HUES48 (cell line): ENCODE measurements at regions not wholly inside any gene's neighbourhood (a gene's known extent, or its start where the extent isn't known, plus 50 kb on each side); places are given as distances from the start of the nearest gene placed in this dataset.

ENCODE experiments used
- H3K27ac ChIP-seq: one replicate; pipeline ENCODE4 v1.7.0; 2013; ENCODE audit warnings: low read depth, low read length, inconsistent platforms
- H3K27me3 ChIP-seq: 2 replicates; pipeline ENCODE4 v1.6.1; 2013; ENCODE audit warnings: mild to moderate bottlenecking, low read length; ENCODE audit not compliant: control insufficient read depth, insufficient read depth
- H3K36me3 ChIP-seq: 2 replicates; pipeline ENCODE4 v1.6.1; 2013; ENCODE audit warnings: low read length; ENCODE audit not compliant: control insufficient read depth, insufficient read depth
- H3K4me1 ChIP-seq: 2 replicates; pipeline ENCODE4 v1.6.1; 2013; ENCODE audit warnings: mild to moderate bottlenecking, low read length; ENCODE audit not compliant: control insufficient read depth, insufficient read depth
- H3K4me3 ChIP-seq: 2 replicates; pipeline ENCODE4 v1.5.1; 2013; ENCODE audit warnings: mild to moderate bottlenecking, low read depth, low read length
- H3K9ac ChIP-seq: 2 replicates; pipeline ENCODE4 v1.6.1; 2013; ENCODE audit warnings: mild to moderate bottlenecking, low read depth, low read length, moderate library complexity
- H3K9me3 ChIP-seq: 2 replicates; pipeline ENCODE4 v1.6.1; 2013; ENCODE audit warnings: low read length; ENCODE audit not compliant: control insufficient read depth, insufficient read depth

DNA sequence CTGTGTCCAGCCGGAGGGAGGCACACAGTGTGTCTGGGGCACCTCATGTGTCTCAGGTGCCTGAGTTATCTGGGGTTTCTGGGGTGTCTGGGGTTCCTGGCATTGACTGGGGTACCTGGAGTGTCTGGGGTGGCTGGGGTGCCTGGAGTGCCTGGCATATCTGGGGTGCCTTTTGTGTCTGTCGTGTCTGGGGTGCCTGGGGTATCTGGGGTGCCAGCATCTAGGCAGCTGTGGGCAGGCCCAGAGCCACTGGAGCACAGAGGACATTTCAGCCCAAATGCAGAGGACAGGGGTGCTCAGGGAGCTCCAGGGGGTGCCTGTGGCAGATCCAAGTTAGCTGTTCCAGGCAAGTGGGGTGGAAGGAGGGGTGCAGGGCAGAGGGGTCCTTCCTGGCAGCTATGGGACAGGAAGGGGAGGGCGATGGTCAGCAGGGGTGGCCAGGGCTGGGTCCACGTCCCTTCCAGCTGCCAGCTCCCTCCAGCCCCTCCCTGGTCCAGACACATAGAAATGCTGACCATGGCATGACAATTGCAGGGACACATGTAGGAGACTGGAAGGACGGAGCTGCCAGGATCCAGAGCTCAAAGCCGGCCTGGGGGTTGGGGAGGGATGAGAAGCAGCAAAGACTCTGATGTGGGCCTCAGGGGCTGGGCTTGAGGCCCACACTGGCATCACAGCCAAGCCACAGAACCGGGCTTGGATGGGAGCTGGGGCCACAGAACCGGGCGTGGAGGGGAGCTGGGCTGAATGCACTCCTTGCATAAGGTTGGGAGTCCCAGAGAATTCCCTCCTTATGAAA lies 133.0 kb downstream of the BRD1 start:
- Histone ChIP-seq H3K36me3 (no peaks in the 10 kb centered on the region), H3K27me3 (no peaks in the 10 kb centered on the region), H3K9me3 (peaks cover 5% of the 10 kb centered on the region; the same call in 1 of the 2 replicates), H3K4me3 (no peak overlapping the region), H3K9ac (no peak overlapping the region), H3K4me1 (no peaks in the 10 kb centered on the region), H3K27ac (no peak overlapping the region)

DNA sequence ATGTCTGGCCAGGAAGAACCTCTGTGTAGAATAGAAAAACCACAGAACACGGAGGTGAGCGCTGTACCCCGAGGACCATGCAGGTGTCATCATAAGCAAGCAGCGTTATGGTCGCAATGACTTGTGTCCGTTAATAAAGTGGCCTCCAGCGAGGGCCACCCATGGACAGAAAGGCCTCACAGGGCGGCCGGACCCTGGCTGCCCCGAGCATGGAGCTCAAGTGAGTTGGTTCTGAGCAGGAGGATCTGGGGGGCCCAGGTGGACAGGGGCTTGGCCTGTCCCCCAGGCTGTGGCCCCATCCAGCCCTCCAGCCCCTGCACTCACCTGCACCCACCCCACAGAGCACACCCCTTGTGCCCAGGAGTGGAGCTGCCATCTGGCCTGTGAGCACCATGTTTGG lies 133.8 kb downstream of the BRD1 start:
- H3K4me1 ChIP-seq, result no peaks in the 10 kb centered on the region
- H3K27me3 ChIP-seq, result no peaks in the 10 kb centered on the region

GRCh38 chr22:49693416-49693815 lies 134.3 kb downstream of the BRD1 start:
- no peaks in the 10 kb centered on the region for H3K36me3 ChIP-seq
- no peaks in the 10 kb centered on the region for H3K27me3 ChIP-seq
- H3K27ac ChIP-seq, result no peak overlapping the region
- no peak overlapping the region for H3K4me3 ChIP-seq
- H3K9ac ChIP-seq, result no peak overlapping the region
- peaks cover 5% of the 10 kb centered on the region; the same call in 1 of the 2 replicates for H3K9me3 ChIP-seq
- H3K4me1 ChIP-seq, result no peaks in the 10 kb centered on the region

More for the DNA sequence above, 133.8 kb downstream of the BRD1 start:
- no peak overlapping the region for H3K9ac ChIP-seq
- H3K4me3 ChIP-seq, result no peak overlapping the region
- no peak overlapping the region for H3K27ac ChIP-seq
- peaks cover 5% of the 10 kb centered on the region; the same call in 1 of the 2 replicates for H3K9me3 ChIP-seq
- H3K36me3 ChIP-seq, result no peaks in the 10 kb centered on the region

- Histone ChIP-seq H3K4me1 (no peaks in the 10 kb centered on the region), H3K4me3 (no peak overlapping the region), H3K27ac (no peak overlapping the region), H3K9me3 (peaks cover 5% of the 10 kb centered on the region; the same call in 1 of the 2 replicates), H3K9ac (no peak overlapping the region), H3K27me3 (no peaks in the 10 kb centered on the region), H3K36me3 (no peaks in the 10 kb centered on the region)
These were observed 135.0 kb downstream of the BRD1 start for GRCh38 chr22:49692499-49693225.

- Histone ChIP-seq H3K4me1 (no peaks in the 10 kb centered on the region), H3K9ac (no peak overlapping the region), H3K27ac (no peak overlapping the region), H3K9me3 (no peaks in the 10 kb centered on the region), H3K27me3 (no peaks in the 10 kb centered on the region), H3K36me3 (no peaks in the 10 kb centered on the region), H3K4me3 (no peak overlapping the region)
These were observed 136.4 kb downstream of the BRD1 start for GRCh38 chr22:49691256-49691655.

DNA sequence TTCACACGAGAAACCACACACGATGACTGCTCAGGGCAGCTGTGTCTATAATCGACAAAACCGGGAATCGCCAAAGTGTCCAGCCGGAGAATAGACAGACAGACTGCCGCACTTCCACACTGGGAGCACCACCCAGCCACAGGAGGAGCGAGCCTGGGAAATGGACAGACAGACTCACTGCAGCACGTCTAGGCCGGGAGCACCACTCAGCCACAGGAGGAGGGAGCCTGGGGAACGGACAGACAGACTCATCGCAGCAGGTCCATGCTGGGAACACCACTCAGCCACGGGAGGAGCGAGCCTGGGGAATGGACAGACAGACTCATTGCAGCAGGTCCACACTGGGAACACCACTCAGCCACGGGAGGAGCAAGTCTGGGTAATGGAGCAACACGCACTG lies 137.2 kb downstream of the BRD1 start:
- Histone ChIP-seq H3K27me3 (no peaks in the 10 kb centered on the region), H3K4me1 (no peaks in the 10 kb centered on the region), H3K27ac (no peak overlapping the region), H3K9me3 (no peaks in the 10 kb centered on the region), H3K4me3 (no peak overlapping the region), H3K9ac (no peak overlapping the region), H3K36me3 (no peaks in the 10 kb centered on the region)

DNA sequence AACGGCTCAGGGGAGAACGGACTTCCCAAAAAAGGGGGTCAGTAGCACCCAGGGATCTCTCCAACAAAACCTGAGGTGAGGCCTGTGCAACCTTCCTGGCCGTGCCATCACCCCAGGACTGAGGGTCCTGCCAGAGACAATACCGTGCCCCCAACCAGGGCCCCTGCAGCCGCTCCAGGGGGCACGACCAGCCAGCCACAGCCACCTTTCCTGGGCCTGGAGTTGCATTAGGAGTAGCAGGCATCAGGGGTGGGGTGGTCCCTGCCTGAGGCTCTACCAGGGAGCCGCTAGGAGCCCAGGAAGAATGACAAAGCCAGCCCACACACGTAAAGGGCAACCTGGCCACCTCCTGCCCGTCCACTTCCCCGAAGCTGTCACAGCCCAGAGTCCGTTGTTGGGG lies 137.8 kb downstream of the BRD1 start:
- Histone ChIP-seq H3K27me3 (no peaks in the 10 kb centered on the region), H3K4me3 (no peak overlapping the region), H3K36me3 (no peaks in the 10 kb centered on the region), H3K27ac (no peak overlapping the region), H3K9me3 (no peaks in the 10 kb centered on the region), H3K4me1 (no peaks in the 10 kb centered on the region), H3K9ac (no peak overlapping the region)

DNA sequence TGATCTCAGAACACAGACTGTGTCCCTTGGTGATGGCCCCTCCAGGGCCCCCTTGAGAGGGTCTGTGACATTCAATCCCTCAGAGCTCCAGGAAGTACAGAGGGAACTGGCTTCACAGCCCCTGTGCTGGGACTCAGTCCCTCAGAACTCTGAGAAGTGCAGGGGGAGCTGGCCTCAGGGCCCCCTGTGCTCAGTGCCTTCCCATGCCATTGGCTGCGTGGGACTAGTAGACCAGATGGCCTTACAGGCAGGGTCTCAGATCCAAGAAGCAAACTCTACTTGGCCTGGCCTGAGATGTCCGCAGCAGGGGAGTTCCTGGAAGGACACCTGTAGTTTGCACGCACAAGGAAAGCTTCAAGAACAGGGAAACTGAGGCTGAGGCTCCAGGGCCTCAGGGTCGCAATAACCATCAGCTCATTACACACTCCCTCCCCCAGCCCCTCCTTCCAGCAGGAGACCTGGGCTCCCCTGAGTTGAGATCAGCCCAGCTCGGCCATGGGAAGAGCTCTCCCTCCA lies 138.4 kb downstream of the BRD1 start:
- Histone ChIP-seq H3K36me3 (no peaks in the 10 kb centered on the region), H3K27ac (no peak overlapping the region), H3K27me3 (no peaks in the 10 kb centered on the region), H3K9me3 (no peaks in the 10 kb centered on the region), H3K4me3 (no peak overlapping the region), H3K9ac (no peak overlapping the region), H3K4me1 (no peaks in the 10 kb centered on the region)

DNA sequence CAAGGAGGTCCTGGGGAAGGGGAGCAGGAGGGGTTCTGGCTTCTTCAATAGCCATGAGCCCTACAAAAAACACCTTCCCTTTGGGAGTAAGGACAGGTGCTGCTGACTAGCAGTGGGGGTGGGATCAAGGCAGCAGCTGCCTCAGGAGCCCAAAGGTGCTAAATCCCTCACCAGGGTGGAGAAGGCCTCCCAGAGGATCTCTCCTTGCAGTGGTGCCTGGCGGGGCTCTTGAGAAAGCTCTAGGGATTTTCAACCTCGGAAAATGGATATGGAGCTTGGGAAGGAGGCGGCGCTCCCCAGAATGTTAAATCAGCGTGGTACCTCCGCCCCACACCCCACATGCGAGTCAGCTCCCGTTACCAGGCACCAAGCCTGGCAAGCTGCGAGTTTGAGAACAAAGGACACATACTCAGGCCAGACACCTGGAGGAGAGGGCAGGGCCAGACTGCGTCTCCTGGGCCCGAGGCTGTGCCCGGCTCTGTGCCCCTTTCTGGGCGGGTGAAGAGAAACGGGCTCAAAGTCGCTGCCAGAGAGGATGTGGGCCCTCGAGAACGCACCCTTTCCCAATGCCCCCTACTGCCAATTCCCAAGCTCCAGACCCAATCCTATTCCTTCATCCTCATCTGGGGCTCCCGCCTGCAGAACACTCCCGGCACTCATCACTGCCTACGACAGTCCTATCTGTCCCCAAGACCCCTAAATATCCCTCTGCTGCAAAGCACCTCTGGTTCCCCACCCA lies 139.0 kb downstream of the BRD1 start:
- Histone ChIP-seq H3K4me1 (no peaks in the 10 kb centered on the region), H3K36me3 (no peaks in the 10 kb centered on the region), H3K27ac (no peak overlapping the region), H3K9me3 (no peaks in the 10 kb centered on the region), H3K4me3 (no peak overlapping the region), H3K9ac (no peak overlapping the region), H3K27me3 (no peaks in the 10 kb centered on the region)

DNA sequence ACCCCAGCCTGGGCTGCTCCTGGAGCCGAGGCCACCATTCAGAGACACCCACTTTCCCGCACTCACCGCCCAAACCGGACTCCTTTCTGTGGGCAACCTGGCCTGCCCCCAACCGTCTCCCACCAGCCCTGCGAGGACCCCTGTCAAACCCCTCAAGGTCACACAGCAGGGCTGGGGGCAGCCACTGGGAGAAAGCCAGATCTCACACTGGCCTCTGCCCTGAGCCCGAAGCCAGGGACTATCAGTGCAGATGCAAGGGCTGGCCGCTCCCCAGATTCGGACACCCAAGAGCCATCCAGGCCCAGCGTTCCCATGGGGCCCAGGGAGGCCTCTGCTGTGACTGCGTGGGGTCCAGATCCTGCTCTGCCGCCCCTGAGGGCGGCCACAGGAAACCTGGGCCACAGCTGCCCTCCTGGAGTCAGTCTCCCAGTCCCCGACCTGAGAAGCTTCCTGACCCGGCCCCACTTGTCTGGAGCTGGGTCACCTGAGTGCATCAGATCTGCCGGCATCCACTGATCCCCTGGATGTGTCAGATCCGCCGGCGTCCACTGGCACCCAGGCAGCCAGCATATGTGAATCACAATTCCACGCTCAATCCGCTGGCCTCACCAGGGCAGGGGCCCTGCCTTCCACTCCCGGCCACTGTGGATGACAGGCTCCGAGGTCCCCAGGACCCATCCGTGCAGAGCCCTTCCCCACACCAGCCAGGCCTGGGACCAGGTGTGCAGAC lies 139.7 kb downstream of the BRD1 start:
- Histone ChIP-seq H3K4me1 (no peaks in the 10 kb centered on the region), H3K27ac (no peak overlapping the region), H3K4me3 (no peak overlapping the region)

More for the DNA sequence above, 139.7 kb downstream of the BRD1 start:
- Histone ChIP-seq H3K9me3 (no peaks in the 10 kb centered on the region), H3K36me3 (no peaks in the 10 kb centered on the region), H3K9ac (no peak overlapping the region), H3K27me3 (no peaks in the 10 kb centered on the region)
